ENCODE measurements at regions not wholly inside any gene's neighbourhood (a gene's known extent, or its start where the extent isn't known, plus 50 kb on each side); places are given as distances from the start of the nearest gene placed in this dataset.

DNA sequence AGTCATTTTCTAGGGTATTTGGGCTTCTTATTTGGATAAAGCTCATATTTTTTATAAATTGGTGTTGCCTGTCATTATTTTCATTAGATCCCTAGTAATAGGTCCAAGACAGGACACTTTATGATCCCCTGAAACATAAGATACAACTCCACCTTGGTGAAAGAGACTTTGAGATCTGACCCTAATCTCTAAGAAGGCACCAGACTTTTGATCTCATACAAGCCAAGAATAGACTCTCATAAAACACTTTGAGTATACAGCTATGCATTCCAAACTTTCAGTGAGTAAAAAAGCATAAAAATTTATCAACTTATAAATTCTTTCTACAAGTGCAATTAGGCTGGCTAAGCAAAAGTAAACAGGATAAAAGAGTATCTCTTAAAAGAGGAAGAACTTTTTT is 451.2 kb downstream of the MN1 start:
- no peak for DNase-seq (ENCODE audit: low spot score in 2 of 2, unreplicated experiment in 2 of 2)
- Mint-ChIP-seq H3K4me3 (no peak overlapping the region), H3K9me3 (peaks cover 20% of the 10 kb centered on the region), H3K27me3 (ENCODE audit: low read depth) (peaks cover 9% of the 10 kb centered on the region), H3K4me1 (peaks cover 5% of the 10 kb centered on the region), H3K36me3 (no peaks in the 10 kb centered on the region), H3K27ac (no peak overlapping the region)
- TF ChIP-seq, protein P1, sequence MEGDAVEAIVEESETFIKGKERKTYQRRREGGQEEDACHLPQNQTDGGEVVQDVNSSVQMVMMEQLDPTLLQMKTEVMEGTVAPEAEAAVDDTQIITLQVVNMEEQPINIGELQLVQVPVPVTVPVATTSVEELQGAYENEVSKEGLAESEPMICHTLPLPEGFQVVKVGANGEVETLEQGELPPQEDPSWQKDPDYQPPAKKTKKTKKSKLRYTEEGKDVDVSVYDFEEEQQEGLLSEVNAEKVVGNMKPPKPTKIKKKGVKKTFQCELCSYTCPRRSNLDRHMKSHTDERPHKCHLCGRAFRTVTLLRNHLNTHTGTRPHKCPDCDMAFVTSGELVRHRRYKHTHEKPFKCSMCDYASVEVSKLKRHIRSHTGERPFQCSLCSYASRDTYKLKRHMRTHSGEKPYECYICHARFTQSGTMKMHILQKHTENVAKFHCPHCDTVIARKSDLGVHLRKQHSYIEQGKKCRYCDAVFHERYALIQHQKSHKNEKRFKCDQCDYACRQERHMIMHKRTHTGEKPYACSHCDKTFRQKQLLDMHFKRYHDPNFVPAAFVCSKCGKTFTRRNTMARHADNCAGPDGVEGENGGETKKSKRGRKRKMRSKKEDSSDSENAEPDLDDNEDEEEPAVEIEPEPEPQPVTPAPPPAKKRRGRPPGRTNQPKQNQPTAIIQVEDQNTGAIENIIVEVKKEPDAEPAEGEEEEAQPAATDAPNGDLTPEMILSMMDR (IDR thresholded peaks at IDR 0.05; ENCODE audit: unreplicated experiment): no peak

DNA sequence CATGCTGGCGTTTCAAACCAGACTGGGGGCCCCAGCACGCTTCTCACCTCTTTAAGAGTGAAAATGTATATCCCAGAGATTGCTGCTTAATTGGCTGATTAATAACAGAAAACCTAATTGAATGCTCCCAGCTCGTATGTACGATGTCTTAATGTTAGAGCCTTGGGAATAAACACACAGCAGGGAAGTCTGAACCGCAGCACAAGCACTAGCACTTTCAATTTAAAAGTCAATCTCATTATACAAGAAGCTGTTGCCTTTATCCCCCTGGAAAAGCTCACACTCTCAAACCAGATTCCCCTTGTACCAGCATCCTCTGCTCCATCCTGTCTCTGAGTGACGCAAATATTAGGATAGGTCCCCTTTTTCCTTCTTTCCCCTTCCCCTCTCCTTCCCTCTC is 449.1 kb downstream of the MN1 start:
- Mint-ChIP-seq H3K27ac (no peak overlapping the region), H3K36me3 (no peaks in the 10 kb centered on the region), H3K4me3 (no peak overlapping the region), H3K4me1 (no peaks in the 10 kb centered on the region), H3K27me3 (ENCODE audit: low read depth) (peaks cover 9% of the 10 kb centered on the region), H3K9me3 (peaks cover 39% of the 10 kb centered on the region)
- TF ChIP-seq, protein P1 (IDR thresholded peaks at IDR 0.05; ENCODE audit: unreplicated experiment): no peak
- no peak for DNase-seq (ENCODE audit: low spot score in 2 of 2, unreplicated experiment in 2 of 2)

DNA sequence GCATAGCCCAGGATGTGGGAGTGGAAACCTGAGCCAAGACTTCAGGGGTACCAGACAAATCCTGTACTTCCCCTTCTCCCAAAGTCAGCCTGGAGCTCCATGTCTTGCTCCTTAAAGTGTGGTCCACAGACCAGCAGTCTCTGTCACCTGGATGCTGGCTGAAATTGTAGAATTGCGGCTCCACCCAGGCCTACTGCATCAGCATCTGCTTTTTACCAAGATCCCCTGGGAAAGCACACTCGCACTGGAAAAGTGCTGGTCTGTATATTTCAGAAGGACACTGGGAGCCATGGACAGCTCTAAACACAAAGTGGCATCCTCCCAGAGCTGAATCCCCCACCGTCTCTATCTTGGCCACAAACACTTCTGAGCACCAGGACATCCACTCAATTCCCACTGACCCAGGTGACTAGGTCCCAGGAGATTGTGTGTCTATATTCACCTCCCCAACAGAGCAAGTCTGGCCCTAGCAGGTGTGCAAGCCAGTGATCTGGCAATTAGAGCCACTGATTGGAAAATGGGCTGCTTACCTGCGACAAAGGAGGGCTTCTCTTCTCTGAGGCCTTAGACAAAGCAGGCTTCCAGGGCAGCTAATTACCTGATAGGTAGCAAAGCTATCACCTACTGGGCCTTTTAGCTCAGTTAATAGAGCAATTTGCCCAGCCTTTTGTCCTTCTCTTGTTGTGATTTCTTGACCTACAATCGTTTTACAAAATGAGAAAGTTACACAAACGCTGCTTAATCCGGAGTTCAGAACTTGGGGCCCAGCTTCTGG is 443.3 kb downstream of the MN1 start:
- H3K27ac Mint-ChIP-seq: no peak overlapping the region
- TF ChIP-seq, protein P1 (IDR thresholded peaks at IDR 0.05; ENCODE audit: unreplicated experiment): no peak
- H3K4me3 Mint-ChIP-seq: no peak overlapping the region
- peaks cover 33% of the 10 kb centered on the region for H3K9me3 Mint-ChIP-seq
- H3K27me3 Mint-ChIP-seq (ENCODE audit: low read depth): peaks cover 23% of the 10 kb centered on the region
- H3K36me3 Mint-ChIP-seq: no peaks in the 10 kb centered on the region
- DNase-seq (ENCODE audit: low spot score in 2 of 2, unreplicated experiment in 2 of 2): no peak
- H3K4me1 Mint-ChIP-seq: no peaks in the 10 kb centered on the region

DNA sequence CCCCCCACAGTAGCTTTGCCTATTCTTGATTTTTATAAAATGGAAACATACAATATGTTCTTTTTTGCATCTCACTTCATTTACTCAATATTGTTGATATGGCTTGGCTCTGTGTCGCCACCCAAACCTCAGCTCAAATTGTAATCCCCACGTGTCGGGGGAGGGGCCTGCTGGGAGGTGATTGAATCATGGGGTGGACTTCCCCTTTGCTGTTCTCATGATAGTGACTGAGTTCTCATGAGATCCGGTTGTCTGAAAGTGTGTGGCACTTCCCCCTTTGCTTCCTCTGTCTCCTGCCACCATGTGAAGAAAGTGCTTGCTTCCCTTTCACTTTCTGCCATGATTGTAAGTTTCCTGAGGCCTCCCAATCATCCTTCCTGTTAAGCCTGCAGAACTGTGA is 431.3 kb downstream of the MN1 start:
- TF ChIP-seq, protein P1 (IDR thresholded peaks at IDR 0.05; ENCODE audit: unreplicated experiment): no peak
- no peak overlapping the region for H3K27ac Mint-ChIP-seq
- peaks cover 17% of the 10 kb centered on the region for H3K9me3 Mint-ChIP-seq
- peaks cover 11% of the 10 kb centered on the region for H3K4me1 Mint-ChIP-seq
- H3K4me3 Mint-ChIP-seq: no peak overlapping the region
- H3K27me3 Mint-ChIP-seq (ENCODE audit: low read depth): peaks cover 27% of the 10 kb centered on the region
- no peak for DNase-seq (ENCODE audit: low spot score in 2 of 2, unreplicated experiment in 2 of 2)
- peaks cover 7% of the 10 kb centered on the region for H3K36me3 Mint-ChIP-seq

DNA sequence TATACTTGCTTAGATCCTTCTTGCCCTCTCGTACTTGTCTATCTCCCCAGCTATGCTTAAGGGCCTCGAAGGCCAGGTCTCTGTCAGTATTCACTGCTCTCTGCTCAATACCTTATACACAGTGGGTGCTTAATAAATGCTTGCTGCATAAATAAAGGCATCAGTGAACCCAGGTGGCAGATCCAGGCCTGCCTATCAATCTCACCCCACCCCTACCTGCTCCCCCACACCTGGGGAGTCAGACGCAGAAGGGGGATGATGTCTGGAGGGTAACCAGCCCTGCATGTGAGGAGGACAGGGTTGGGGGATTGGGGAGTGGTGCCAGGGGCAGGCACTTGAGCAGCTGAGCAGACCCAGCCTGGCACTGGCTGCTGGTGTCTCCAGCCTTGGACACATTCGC is 430.6 kb downstream of the MN1 start:
- Mint-ChIP-seq H3K27me3 (ENCODE audit: low read depth) (peaks cover 21% of the 10 kb centered on the region), H3K36me3 (peaks cover 7% of the 10 kb centered on the region), H3K4me3 (no peak overlapping the region), H3K9me3 (peaks cover 22% of the 10 kb centered on the region), H3K27ac (no peak overlapping the region), H3K4me1 (peaks cover 11% of the 10 kb centered on the region)
- DNase-seq (ENCODE audit: low spot score in 2 of 2, unreplicated experiment in 2 of 2): no peak
- TF ChIP-seq, protein P1 (IDR thresholded peaks at IDR 0.05; ENCODE audit: unreplicated experiment): no peak
